KMS-11 (cell line): ENCODE measurements at regions not wholly inside any gene's neighbourhood (a gene's known extent, or its start where the extent isn't known, plus 50 kb on each side); places are given as distances from the start of the nearest gene placed in this dataset.

Experiments
- H2AFZ ChIP-seq: fragments of 200-600 bp; sonication (generic); 2 replicates; pipeline ENCODE4 v1.6.1; 2016; ENCODE audit warnings: antibody characterized with exemption, mixed run types, low read depth
- H3K27ac ChIP-seq: fragments of 200-600 bp; sonication (generic); 2 replicates; pipeline ENCODE4 v1.6.1; 2016; ENCODE audit warnings: mild to moderate bottlenecking, mixed run types
- H3K27me3 ChIP-seq: fragments of 200-600 bp; sonication (generic); 2 replicates; pipeline ENCODE4 v1.6.1; 2017; ENCODE audit warnings: mild to moderate bottlenecking, low read depth, mixed run types, moderate library complexity; ENCODE audit not compliant: insufficient read depth
- H3K36me3 ChIP-seq: fragments of 200-600 bp; sonication (generic); 2 replicates; pipeline ENCODE4 v1.6.1; 2017; ENCODE audit warnings: mild to moderate bottlenecking, mixed run types; ENCODE audit not compliant: insufficient read depth
- H3K4me1 ChIP-seq: fragments of 200-600 bp; sonication (generic); 2 replicates; pipeline ENCODE4 v1.6.1; 2016; ENCODE audit warnings: mild to moderate bottlenecking, low read depth, mixed run types; ENCODE audit not compliant: poor library complexity, severe bottlenecking
- H3K4me2 ChIP-seq: fragments of 200-600 bp; sonication (generic); 2 replicates; pipeline ENCODE4 v1.7.0; 2016; ENCODE audit warnings: mild to moderate bottlenecking, mixed run types
- H3K4me3 ChIP-seq: fragments of 200-600 bp; sonication (generic); IDR thresholded peaks from 2 replicates; pipeline ENCODE4 v1.6.1; 2017; ENCODE audit warnings: low read depth, low read length, mixed read lengths; ENCODE audit not compliant: insufficient read depth
- H3K79me2 ChIP-seq: fragments of 200-600 bp; sonication (generic); 2 replicates; pipeline ENCODE4 v1.6.1; 2016; ENCODE audit warnings: low read depth, mixed run types; ENCODE audit not compliant: insufficient read depth
- H3K9ac ChIP-seq: fragments of 200-600 bp; sonication (generic); 2 replicates; pipeline ENCODE4 v1.6.1; 2016; ENCODE audit warnings: mild to moderate bottlenecking, mixed run types
- H4K20me1 ChIP-seq: fragments of 200-600 bp; sonication (generic); 2 replicates; pipeline ENCODE4 v1.6.1; 2016; ENCODE audit warnings: mild to moderate bottlenecking, mixed run types; ENCODE audit not compliant: insufficient read depth
- TF ChIP-seq, protein P1 (sequence below): fragments of 200-600 bp; sonication (generic); conservative IDR thresholded peaks from 2 replicates; pipeline ENCODE4 v1.6.1; 2017; ENCODE audit warnings: low read depth, mild to moderate bottlenecking, antibody characterized with exemption, low read length, moderate library complexity, mixed read lengths

DNA sequence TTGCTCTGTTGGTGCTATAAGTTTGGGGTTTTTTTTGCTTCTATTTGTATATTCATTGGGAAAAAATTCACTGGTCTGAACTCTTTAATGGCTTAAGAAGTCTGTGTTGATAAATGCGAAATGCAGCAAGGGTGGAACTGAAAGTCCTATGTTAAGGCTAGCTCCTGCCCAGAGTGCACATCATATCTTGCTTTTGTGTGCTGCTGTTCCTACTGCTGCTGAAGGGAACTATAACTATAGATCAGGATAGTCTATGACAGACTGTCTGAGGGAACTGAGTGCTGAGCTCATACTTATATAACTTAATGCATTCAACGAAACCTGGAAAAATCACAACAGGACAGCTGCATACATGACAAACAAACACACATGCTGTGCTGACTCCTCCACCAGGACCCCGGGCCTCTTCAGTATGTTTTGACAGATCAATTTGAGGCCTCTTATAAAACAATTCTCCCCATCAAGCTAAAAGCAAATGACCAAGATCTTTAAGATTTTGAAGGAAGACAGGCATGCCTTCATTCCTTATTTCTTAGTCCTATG lies 1031.5 kb upstream of the ADGRL2 start:
- H3K27ac ChIP-seq, result no peak overlapping the region
- TF ChIP-seq, protein P1, sequence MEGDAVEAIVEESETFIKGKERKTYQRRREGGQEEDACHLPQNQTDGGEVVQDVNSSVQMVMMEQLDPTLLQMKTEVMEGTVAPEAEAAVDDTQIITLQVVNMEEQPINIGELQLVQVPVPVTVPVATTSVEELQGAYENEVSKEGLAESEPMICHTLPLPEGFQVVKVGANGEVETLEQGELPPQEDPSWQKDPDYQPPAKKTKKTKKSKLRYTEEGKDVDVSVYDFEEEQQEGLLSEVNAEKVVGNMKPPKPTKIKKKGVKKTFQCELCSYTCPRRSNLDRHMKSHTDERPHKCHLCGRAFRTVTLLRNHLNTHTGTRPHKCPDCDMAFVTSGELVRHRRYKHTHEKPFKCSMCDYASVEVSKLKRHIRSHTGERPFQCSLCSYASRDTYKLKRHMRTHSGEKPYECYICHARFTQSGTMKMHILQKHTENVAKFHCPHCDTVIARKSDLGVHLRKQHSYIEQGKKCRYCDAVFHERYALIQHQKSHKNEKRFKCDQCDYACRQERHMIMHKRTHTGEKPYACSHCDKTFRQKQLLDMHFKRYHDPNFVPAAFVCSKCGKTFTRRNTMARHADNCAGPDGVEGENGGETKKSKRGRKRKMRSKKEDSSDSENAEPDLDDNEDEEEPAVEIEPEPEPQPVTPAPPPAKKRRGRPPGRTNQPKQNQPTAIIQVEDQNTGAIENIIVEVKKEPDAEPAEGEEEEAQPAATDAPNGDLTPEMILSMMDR, result no peak
- H3K4me3 ChIP-seq, result no peak overlapping the region
- no peaks in the 10 kb centered on the region for H3K36me3 ChIP-seq
- H3K4me2 ChIP-seq, result no peak overlapping the region
- H3K79me2 ChIP-seq, result no peaks in the 10 kb centered on the region
- H3K9ac ChIP-seq, result no peak overlapping the region
- H3K27me3 ChIP-seq, result no peaks in the 10 kb centered on the region
- H3K4me1 ChIP-seq, result no peaks in the 10 kb centered on the region
- no peaks in the 10 kb centered on the region for H4K20me1 ChIP-seq
- no peak overlapping the region for H2AFZ ChIP-seq

DNA sequence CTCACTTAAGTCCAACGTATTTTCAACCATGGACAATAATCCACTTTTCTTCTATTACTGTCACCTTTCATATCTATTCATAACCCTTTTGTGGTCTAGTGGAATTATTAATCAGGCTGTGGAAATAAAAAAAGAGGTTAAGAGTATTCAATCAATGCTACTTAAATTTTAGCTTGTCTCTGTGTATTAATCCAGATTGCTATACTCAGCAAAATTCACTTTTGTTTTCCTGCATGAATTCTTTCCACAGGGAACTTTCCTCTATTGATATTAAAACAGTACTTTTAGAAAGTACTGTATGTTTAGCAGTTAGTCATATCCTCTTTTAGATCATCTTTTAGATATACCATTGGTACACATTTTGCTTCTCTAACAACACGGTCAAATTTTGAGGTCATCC lies 1033.0 kb upstream of the ADGRL2 start:
- TF ChIP-seq, protein P1, result no peak
- H3K79me2 ChIP-seq, result no peaks in the 10 kb centered on the region
- H3K4me3 ChIP-seq, result no peak overlapping the region
- no peak overlapping the region for H2AFZ ChIP-seq
- no peaks in the 10 kb centered on the region for H3K27me3 ChIP-seq
- H3K9ac ChIP-seq, result no peak overlapping the region
- no peaks in the 10 kb centered on the region for H4K20me1 ChIP-seq
- no peak overlapping the region for H3K4me2 ChIP-seq
- no peaks in the 10 kb centered on the region for H3K36me3 ChIP-seq
- no peaks in the 10 kb centered on the region for H3K4me1 ChIP-seq
- no peak overlapping the region for H3K27ac ChIP-seq

DNA sequence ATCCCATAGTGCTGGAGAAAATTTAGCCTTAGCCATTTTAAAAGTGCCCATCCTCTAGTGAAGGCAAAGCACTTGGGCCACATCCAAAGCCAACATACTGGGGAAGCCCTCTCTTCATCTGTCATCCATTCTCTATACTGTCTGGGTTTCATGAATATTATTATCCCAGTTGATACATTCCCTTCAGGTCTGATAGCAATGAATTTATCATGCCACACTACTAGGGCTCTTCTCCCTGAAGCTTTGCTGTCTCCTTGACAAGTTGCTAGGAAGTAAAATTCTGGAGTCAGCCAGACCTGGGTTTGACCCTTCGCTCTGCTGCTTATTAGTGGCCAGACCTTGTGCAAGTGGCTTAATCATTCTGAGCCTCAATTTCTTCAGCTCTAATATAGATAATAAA lies 1041.4 kb upstream of the ADGRL2 start:
- H3K79me2 ChIP-seq, result no peaks in the 10 kb centered on the region
- TF ChIP-seq, protein P1, result no peak
- H2AFZ ChIP-seq, result no peak overlapping the region
- H3K4me1 ChIP-seq, result no peaks in the 10 kb centered on the region
- H3K4me2 ChIP-seq, result no peak overlapping the region
- H3K27ac ChIP-seq, result no peak overlapping the region
- H3K27me3 ChIP-seq, result no peaks in the 10 kb centered on the region
- H3K9ac ChIP-seq, result no peak overlapping the region
- H4K20me1 ChIP-seq, result no peaks in the 10 kb centered on the region
- H3K36me3 ChIP-seq, result no peaks in the 10 kb centered on the region
- no peak overlapping the region for H3K4me3 ChIP-seq

DNA sequence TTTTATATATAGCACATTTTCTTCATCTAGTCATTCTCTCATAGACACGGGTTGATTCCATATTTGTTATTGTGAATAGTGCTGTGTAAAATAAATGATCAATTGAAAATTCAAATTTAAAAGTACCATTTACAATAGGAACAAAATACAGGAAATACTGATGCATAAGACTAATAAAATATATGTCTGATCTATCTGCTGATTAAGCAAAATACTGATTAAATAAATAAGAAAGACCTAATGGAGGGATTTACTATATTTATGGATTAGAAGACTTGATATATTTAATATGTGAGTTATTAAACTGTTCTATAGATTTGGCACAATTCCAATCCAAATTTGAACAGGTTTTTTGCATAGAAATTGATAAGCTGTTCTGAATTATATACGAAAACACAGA lies 1044.8 kb upstream of the ADGRL2 start:
- Histone ChIP-seq H3K27ac (no peak overlapping the region), H3K4me2 (no peak overlapping the region), H3K79me2 (no peaks in the 10 kb centered on the region), H2AFZ (no peak overlapping the region), H3K4me3 (no peak overlapping the region), H4K20me1 (no peaks in the 10 kb centered on the region), H3K27me3 (no peaks in the 10 kb centered on the region), H3K9ac (no peak overlapping the region), H3K36me3 (no peaks in the 10 kb centered on the region), H3K4me1 (no peaks in the 10 kb centered on the region)
- TF ChIP-seq, protein P1, result no peak
